ENCODE measurements at regions not wholly inside any gene's neighbourhood (a gene's known extent, or its start where the extent isn't known, plus 50 kb on each side); places are given as distances from the start of the nearest gene placed in this dataset.

DNA sequence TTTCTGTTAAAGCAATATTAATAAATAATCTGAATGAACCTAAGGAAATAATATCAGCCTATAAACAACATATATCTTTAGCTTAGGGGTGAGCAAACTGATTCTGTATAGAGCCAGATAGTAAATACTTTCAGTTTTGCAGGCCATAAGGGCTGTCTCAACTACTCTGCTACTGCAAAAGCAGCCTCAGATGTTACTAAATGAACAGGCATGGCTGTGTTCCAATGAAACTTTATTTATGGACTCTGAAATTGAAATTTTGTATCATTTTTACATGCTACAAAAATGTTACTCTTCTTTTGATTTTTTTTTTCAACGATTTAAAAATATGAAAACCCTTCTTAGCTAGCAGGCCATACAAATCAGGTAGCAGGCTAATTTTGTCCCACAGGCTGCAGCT, 212.8 kb upstream of the PRICKLE2 start:
- TF ChIP-seq, protein P1, sequence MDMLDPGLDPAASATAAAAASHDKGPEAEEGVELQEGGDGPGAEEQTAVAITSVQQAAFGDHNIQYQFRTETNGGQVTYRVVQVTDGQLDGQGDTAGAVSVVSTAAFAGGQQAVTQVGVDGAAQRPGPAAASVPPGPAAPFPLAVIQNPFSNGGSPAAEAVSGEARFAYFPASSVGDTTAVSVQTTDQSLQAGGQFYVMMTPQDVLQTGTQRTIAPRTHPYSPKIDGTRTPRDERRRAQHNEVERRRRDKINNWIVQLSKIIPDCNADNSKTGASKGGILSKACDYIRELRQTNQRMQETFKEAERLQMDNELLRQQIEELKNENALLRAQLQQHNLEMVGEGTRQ (IDR thresholded peaks at IDR 0.05) = no peak
- TF ChIP-seq, protein P2, sequence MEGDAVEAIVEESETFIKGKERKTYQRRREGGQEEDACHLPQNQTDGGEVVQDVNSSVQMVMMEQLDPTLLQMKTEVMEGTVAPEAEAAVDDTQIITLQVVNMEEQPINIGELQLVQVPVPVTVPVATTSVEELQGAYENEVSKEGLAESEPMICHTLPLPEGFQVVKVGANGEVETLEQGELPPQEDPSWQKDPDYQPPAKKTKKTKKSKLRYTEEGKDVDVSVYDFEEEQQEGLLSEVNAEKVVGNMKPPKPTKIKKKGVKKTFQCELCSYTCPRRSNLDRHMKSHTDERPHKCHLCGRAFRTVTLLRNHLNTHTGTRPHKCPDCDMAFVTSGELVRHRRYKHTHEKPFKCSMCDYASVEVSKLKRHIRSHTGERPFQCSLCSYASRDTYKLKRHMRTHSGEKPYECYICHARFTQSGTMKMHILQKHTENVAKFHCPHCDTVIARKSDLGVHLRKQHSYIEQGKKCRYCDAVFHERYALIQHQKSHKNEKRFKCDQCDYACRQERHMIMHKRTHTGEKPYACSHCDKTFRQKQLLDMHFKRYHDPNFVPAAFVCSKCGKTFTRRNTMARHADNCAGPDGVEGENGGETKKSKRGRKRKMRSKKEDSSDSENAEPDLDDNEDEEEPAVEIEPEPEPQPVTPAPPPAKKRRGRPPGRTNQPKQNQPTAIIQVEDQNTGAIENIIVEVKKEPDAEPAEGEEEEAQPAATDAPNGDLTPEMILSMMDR (IDR thresholded peaks at IDR 0.05) = no peak
- no peak for TF ChIP-seq RCOR1 (IDR thresholded peaks at IDR 0.05; ENCODE audit: low read depth, low read length)
- TF ChIP-seq NPAS2 (CRISPR knock-in tag; IDR thresholded peaks at IDR 0.05; ENCODE audit: borderline replicate concordance) = no peak
- no peak for TF ChIP-seq EHMT2 (IDR thresholded peaks at IDR 0.05; ENCODE audit: low read depth)
- TF ChIP-seq, protein P3, sequence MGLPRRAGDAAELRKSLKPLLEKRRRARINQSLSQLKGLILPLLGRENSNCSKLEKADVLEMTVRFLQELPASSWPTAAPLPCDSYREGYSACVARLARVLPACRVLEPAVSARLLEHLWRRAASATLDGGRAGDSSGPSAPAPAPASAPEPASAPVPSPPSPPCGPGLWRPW (IDR thresholded peaks at IDR 0.05) = no peak
- TF ChIP-seq HOXA7 (CRISPR knock-in tag; IDR thresholded peaks at IDR 0.05) = no peak
- TF ChIP-seq POLR2AphosphoS2 (conservative IDR thresholded peaks at IDR 0.05; ENCODE audit: low read length) = no peak
- TF ChIP-seq EP300 (IDR thresholded peaks at IDR 0.05) = no peak
